ENCODE measurements at regions not wholly inside any gene's neighbourhood (a gene's known extent, or its start where the extent isn't known, plus 50 kb on each side); places are given as distances from the start of the nearest gene placed in this dataset.

- TF ChIP-seq REST (IDR thresholded peaks at IDR 0.05; ENCODE audit: low read depth, low read length): no peak
- no peak for TF ChIP-seq ELF1 (IDR thresholded peaks at IDR 0.05)
- TF ChIP-seq CTCF (IDR thresholded peaks at IDR 0.05): no peak
- no peak for TF ChIP-seq YY1 (IDR thresholded peaks at IDR 0.05; ENCODE audit: low read depth)
- no peak for TF ChIP-seq RCOR1 (IDR thresholded peaks at IDR 0.05; ENCODE audit: low read length)
- no peak for TF ChIP-seq POLR2AphosphoS5 (IDR thresholded peaks at IDR 0.05; ENCODE audit: low read depth, low read length)
- TF ChIP-seq TAF1 (IDR thresholded peaks at IDR 0.05; ENCODE audit: borderline replicate concordance, low read depth, low read length): no peak
Observed at GRCh38 chr3:152176241-152176640, 92.5 kb upstream of the MBNL1 start.
